NCI-H1436 treated with DMSO at 0.1 percent for 48 hours (cell line): ENCODE measurements at regions not wholly inside any gene's neighbourhood (a gene's known extent, or its start where the extent isn't known, plus 50 kb on each side); places are given as distances from the start of the nearest gene placed in this dataset.
"Not testable (repeated sequence)": the region's sequence is repeated elsewhere in the genome, so short reads cannot be mapped to it uniquely, and the experiment has no call there.

Experiments used
- DNase-seq: peaks from one replicate; lab custom pipeline; 2025; lab: John Stamatoyannopoulos, UW

DNA sequence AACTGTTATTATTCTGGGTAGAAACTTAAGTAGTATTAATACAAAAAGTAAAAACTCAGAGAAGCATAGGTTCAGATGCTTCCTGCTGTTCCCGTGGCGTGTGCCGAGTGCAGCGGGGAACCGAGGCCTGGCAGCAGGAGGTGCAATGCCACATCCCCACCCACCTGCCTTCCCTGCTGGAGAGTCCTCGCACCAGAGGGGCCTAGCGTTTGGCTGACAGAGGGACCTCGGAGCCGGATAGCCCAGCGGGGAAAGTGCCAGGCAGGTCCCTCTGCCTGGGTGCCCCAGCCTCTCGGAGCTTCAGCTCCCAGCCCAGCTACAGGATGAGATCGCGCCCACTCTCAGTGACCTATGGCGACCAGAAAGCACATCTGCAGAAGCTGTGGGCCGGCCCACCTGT is 169.6 kb upstream of the GSE1 start:
- DNase-seq: no peak

- DNase-seq: peak; percentile 87
These were observed 167.9 kb upstream of the GSE1 start for GRCh38 chr16:85445064-85445778.

DNA sequence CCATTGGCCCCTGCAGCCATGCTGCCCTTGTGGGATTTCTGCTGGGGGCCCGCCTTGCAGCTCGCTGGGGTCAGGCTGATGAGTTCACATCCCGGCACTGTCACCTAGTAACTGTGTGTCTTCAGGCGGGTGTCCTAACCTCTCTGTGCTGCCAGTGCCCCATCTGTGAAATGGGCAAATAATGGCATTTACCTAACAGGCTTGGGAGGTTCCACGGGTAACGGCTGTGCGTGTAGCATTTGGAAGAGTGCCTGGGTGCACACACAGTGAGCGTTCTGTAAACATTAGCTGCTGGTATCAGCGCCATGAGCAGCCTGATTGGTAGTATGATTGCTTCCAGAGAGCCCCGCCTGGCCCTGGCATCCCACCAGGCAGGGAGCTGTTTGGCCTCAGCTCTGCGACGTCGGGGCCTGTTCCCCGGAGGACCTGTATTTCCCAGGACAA is 167.3 kb upstream of the GSE1 start:
- DNase-seq: no peak

GRCh38 chr16:85446951-85447692 is 166.0 kb upstream of the GSE1 start:
- DNase-seq: no peak

- DNase-seq: no peak
These were observed 165.3 kb upstream of the GSE1 start for GRCh38 chr16:85447693-85448313.

- DNase-seq: peak; percentile 72
These were observed 164.4 kb upstream of the GSE1 start for GRCh38 chr16:85448557-85449190.

DNA sequence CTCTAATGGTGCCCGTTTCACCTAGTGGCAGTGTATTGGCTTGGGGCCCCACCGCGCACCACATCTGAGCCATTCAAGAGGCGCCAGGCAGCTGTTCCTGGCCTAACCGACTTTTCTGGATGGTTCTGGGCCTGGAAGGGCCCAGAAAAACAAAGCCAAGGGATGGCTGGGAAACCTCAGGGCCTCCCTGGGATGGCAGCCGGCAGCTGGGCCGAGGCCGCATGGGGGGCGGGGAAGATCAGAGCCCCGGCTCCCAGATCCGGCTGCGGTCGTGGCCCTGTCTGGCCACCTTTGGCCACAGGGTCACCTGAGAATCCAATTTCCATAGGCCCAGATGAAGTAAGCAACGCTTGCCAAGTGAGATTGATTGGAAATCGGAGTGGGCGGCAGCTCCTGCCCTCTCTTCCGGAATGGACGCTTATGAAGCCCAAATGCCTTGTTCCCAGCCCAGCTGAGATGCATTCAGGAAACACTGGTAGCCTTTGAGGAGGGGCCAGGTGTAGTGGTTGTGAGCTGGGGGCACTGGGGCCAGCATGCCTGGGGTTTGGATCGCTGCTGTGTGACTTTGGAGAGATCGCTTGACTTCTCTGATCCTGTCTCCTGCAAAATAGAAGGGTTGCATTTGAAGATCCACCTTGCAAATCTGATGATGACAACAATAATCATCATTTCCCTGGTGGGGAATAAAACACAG is 163.8 kb upstream of the GSE1 start:
- no peak for DNase-seq

- DNase-seq: no peak
These were observed 163.3 kb upstream of the GSE1 start for GRCh38 chr16:85449885-85450245.

DNA sequence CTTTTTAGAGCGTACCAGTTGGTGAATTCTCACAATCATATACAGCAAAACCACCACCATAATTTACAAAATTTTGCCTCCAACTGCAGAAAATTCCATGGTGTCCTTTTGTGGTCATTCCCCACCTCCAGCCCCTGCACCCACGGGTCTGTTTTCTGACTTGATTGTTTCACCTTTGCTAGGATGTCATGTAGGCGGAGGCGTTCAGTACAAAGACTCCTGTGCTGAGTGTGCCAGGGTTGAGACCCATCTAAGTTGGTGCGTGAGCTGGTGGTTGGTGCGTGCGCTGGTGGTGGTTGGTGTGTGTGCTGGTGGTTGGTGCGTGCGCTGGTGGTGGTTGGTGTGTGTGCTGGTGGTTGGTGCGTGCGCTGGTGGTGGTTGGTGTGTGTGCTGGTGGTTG is 162.0 kb upstream of the GSE1 start:
- not testable (repeated sequence) for DNase-seq

DNA sequence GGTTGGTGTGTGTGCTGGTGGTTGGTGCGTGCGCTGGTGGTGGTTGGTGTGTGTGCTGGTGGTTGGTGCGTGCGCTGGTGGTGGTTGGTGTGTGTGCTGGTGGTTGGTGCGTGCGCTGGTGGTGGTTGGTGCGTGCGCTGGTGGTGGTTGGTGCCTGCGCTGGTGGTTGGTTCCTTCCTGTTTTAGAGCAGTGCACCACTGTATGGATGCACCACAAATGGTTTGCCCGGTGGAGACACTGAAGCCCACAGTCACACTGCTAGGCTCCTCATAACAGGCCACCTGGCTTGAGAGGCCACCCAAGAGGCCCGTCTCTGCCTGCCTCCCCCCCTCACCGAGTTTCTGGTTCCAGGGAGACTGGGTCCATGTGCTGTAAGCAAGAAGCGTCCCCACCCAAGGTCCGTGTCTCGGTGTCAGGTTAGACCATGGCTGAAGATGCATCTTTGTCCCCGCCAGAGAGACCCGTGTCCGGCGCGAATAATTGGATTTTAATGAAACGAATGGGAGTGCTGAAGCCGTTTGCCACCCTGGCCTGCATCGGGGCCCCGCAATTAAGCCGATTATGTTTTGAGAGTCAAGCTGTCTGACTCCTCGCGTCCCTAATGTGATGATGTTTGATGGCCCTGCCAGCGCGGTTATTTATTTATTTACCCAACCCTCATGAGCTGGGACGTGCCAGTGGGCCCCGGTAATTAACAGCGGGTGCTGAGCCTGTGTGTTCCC is 161.3 kb upstream of the GSE1 start:
- DNase-seq: peak; percentile 58

DNA sequence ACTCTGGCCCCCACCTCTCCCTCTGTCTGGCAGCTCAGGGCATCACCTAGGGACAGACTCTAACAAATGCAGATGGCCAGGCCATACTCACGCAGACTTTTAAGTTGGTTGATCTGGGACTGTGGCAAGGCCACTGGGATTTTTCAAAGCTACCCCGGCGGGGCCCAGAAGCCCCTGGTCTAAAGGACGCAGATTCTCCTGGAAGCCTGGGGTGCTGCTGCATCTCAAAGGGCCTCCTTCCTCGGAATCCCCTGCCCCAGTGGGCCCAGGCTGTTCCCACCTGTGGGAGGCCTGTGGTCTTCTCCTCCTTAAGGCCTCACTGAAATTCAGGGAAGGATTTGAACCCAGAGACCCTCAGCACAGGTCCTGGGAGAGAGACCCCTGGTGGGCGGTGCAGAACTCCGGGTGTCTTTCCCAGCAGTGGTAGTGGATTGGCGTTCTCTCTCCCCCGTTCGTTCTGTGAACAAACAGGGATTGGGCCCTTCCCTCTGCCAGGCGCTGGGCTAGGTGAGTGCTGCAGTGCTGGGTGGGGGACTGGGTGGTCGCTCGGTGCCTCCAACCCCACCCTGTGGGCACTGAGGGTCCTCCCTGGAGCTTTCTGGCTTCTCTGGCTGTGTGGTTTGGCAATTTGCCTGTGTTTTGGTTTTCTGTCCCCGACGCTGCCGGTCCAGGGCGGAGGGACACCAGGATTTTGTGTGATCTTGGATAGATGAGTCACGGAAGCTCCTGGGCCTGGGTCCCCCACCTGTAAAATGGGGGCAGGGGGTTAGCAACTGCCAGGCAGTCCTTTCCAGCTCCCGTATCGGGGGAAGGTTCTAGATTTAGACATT is 160.5 kb upstream of the GSE1 start:
- DNase-seq: no peak

GRCh38 chr16:85453194-85453678 is 159.9 kb upstream of the GSE1 start:
- no peak for DNase-seq

GRCh38 chr16:85453703-85454102 is 159.4 kb upstream of the GSE1 start:
- no peak for DNase-seq

DNA sequence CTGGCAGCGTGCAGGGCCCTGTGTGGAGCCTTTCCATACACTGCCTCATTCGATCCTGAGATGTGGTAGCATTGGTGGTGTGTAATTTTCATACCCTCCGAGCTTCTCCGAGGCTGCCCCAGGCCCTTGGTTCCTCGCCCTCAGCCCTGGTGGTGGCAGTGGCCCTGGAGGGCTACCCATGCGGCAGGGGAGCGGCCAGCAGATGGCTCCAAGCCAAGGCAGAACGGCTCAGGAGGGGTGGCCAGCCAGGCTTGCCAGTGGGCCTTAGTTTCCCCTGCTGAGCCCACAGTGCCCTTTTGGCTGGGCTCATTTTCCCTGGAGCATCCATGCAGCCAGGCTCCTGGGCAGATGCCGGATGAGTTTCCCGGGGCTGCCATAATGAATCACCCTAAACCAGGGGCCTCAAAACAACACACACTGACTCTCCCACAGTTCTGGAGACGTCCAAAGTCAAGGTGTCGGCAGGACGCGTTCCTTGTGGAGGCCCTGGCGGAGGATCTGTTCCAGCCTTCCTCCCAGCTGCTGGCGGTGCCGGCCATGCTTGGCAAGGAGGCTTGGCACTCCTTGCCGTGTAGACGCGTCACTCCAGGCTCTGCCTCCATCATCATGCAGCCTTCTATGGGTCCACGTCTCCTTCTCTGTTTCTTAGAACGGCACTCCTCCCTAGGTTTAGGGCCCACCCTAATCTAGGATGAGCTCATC is 158.8 kb upstream of the GSE1 start:
- DNase-seq: no peak

GRCh38 chr16:85455534-85455933 is 157.6 kb upstream of the GSE1 start:
- DNase-seq: no peak

GRCh38 chr16:85457366-85457765 is 155.8 kb upstream of the GSE1 start:
- DNase-seq: no peak

GRCh38 chr16:85458968-85459367 is 154.2 kb upstream of the GSE1 start:
- DNase-seq: no peak

- DNase-seq: no peak
These were observed 153.4 kb upstream of the GSE1 start for GRCh38 chr16:85459529-85460251.
